Choroid plexus epithelial cell (primary cell): ENCODE measurements at regions not wholly inside any gene's neighbourhood (a gene's known extent, or its start where the extent isn't known, plus 50 kb on each side); places are given as distances from the start of the nearest gene placed in this dataset.
A peak's percentile ranks its signal among the peaks of the same experiment; 100 is the strongest.
"Not testable (repeated sequence)": the region's sequence is repeated elsewhere in the genome, so short reads cannot be mapped to it uniquely, and the experiment has no call there.

Source experiments
- DNase-seq: peaks from one replicate; pipeline ENCODE4 v3.0.0-alpha.2; 2010; ENCODE audit warnings: low read depth
- H3K4me3 ChIP-seq: 2 replicates; pipeline ENCODE4 v1.5.1; 2011; ENCODE audit warnings: low read depth, mild to moderate bottlenecking, control low read depth, low read length, moderate library complexity
- TF ChIP-seq, protein P1 (sequence below): conservative IDR thresholded peaks from 2 replicates; pipeline ENCODE4 v1.5.1; 2011; ENCODE audit warnings: low read depth, mild to moderate bottlenecking, control low read depth, inconsistent platforms, low read length, moderate library complexity

DNA sequence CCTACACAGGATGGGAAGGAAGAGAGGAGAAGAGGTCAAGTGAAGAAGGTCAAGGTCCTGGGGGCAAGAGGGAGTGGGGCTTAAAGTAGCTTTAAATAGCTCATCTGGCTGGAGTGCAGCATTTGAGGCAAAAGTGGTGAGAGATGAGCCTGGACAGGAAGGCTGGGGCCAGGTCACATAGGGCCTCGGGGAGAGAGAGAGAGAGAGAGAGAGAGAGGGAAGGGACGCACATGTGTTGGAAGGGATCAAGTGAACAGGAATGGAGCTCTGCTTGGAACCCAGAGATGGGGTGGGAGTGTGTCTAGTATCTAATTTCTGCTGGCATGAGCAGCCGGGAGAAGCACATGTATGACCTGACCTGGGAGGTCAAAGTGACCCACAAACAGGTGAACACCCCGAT, 407.5 kb downstream of the MED13L start:
- TF ChIP-seq, protein P1, sequence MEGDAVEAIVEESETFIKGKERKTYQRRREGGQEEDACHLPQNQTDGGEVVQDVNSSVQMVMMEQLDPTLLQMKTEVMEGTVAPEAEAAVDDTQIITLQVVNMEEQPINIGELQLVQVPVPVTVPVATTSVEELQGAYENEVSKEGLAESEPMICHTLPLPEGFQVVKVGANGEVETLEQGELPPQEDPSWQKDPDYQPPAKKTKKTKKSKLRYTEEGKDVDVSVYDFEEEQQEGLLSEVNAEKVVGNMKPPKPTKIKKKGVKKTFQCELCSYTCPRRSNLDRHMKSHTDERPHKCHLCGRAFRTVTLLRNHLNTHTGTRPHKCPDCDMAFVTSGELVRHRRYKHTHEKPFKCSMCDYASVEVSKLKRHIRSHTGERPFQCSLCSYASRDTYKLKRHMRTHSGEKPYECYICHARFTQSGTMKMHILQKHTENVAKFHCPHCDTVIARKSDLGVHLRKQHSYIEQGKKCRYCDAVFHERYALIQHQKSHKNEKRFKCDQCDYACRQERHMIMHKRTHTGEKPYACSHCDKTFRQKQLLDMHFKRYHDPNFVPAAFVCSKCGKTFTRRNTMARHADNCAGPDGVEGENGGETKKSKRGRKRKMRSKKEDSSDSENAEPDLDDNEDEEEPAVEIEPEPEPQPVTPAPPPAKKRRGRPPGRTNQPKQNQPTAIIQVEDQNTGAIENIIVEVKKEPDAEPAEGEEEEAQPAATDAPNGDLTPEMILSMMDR: no peak
- no peak overlapping the region for H3K4me3 ChIP-seq
- no peak for DNase-seq

GRCh38 chr12:115869604-115870003, 407.9 kb downstream of the MED13L start:
- no peak overlapping the region for H3K4me3 ChIP-seq
- no peak for DNase-seq
- TF ChIP-seq, protein P1: no peak

GRCh38 chr12:115868624-115869023, 408.9 kb downstream of the MED13L start:
- TF ChIP-seq, protein P1: no peak
- no peak overlapping the region for H3K4me3 ChIP-seq
- DNase-seq: no peak

DNA sequence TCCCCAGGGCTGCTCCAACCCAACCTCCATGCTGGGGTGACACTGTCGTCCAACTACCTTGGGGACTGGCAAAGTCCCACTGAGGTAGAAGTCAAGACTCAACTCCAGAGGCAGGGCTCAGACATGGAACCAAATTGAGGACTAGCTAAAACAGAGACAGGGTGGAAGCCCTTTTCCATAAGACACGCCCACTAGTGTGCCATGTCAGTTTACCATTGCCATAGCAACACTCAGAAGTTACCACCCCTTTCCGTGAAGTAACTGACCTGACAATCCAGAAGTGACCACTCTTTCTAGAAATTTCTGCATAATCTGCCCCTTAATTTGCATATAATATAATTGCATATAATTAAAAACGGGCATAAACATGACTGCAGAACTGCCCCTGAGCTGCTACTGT, 409.6 kb downstream of the MED13L start:
- TF ChIP-seq, protein P1: no peak

DNA sequence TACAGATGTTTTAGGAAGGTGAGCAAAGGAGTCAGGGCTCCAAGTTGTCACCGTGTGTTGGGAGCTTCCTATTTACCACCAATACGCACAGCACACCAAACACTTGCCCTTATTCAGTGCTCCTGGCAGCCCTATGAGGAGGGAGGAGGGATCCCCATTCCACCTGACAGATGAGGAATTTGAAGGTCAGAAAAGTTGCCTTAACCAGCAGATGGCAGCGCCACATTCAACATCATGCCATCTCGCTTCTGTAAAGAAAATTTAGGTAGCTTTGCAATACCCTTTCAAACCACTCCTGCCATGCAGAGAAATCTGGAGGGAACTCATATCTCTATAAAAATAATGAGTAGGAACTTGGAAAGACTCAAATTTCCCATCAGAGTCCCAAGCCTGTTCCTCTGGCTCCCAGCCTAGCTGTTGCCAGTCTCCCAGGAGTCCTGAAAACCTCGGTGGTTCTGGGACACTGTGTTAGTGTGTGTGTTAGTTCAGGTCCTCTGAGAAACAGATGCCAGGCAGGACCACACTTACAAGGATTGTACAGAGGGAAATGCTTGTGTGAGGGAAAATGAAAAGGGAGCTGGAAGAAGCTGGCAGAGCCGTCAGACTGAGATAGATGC, 410.5 kb downstream of the MED13L start:
- H3K4me3 ChIP-seq: no peak overlapping the region
- DNase-seq: peak; percentile 5
- TF ChIP-seq, protein P1: peak; percentile 16

More for the DNA sequence above, 409.6 kb downstream of the MED13L start:
- no peak overlapping the region for H3K4me3 ChIP-seq
- DNase-seq: no peak

DNA sequence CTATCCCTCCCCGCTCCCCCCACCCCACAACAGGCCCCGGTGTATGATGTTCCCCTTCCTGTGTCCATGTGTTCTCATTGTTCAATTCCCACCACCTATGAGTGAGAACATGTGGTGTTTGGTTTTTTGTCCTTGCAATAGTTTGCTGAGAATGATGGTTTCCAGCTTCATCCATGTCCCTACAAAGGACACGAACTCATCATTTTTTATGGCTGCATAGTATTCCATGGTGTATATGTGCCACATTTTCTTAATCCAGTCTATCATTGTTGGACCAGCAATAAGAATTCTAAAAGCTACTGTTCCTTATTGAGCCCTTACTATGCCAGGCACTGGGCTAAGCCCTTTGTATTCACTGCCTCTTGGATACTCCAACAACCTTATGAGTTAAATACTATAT, 411.2 kb downstream of the MED13L start:
- H3K4me3 ChIP-seq, DNase-seq: not testable (repeated sequence)

DNA sequence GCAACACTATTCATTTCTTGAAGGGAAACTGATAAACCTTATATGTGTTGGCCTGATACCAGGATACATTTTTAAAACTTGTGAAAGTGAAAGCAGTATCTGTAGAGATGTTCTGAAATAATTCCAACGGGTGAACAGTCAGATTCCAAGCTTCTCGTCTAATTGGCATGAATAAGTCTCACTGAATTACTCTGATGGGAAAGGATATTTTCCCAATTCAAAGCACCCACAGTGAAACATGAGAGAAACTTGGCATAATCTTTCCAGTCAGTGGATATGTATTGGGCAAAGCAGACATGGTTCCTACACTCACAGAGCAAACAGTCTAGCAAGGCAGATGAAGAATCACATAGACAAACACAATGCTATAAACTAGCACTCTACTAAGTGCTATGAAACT, 413.1 kb downstream of the MED13L start:
- TF ChIP-seq, protein P1: no peak
- H3K4me3 ChIP-seq: no peak overlapping the region
- peak; percentile 5 for DNase-seq
